HCT116 (cell line): ENCODE measurements at regions not wholly inside any gene's neighbourhood (a gene's known extent, or its start where the extent isn't known, plus 50 kb on each side); places are given as distances from the start of the nearest gene placed in this dataset.

Experiments
- CTCF ChIP-seq, 3 experiments: fragments of 200-600 bp in 1 of 3; sonication (generic) in 1 of 3; IDR thresholded peaks in 2 of 3; conservative IDR thresholded peaks in 1 of 3; 2 replicates each; pipeline ENCODE4 v1.5.1; 2012 to 2017; ENCODE audit warnings: low read depth in 2 of 3, low read length in 2 of 3, antibody characterized with exemption in 1 of 3, borderline replicate concordance in 1 of 3, control low read depth in 1 of 3, mild to moderate bottlenecking in 1 of 3, mixed read lengths in 1 of 3, mixed run types in 1 of 3, moderate library complexity in 1 of 3; ENCODE audit not compliant: insufficient read depth in 1 of 3
- EZH2 ChIP-seq: fragments of 200-600 bp; sonication (generic); IDR thresholded peaks from 2 replicates; pipeline ENCODE4 v1.6.1; 2017; ENCODE audit warnings: antibody characterized with exemption, mixed run types
- EZH2phosphoT487 ChIP-seq: fragments of 200-600 bp; IDR thresholded peaks from 2 replicates; pipeline ENCODE4 v1.6.1; 2018; ENCODE audit warnings: antibody characterized with exemption, borderline replicate concordance
- MAX ChIP-seq: IDR thresholded peaks from 2 replicates; pipeline ENCODE4 v1.6.1; 2012
- POLR2A ChIP-seq: IDR thresholded peaks from 2 replicates; pipeline ENCODE4 v1.7.0; 2011; ENCODE audit warnings: borderline replicate concordance; ENCODE audit not compliant: insufficient read depth, insufficient read length; ENCODE audit errors: extremely low read depth
- POLR2AphosphoS5 ChIP-seq: IDR thresholded peaks from 2 replicates; pipeline ENCODE4 v1.6.1; 2011; ENCODE audit warnings: mild to moderate bottlenecking, low read depth, low read length, moderate library complexity
- RAD21 ChIP-seq: IDR thresholded peaks from 2 replicates; pipeline ENCODE4 v1.6.1; 2012; ENCODE audit warnings: low read depth, mild to moderate bottlenecking
- REST ChIP-seq: IDR thresholded peaks from 2 replicates; pipeline ENCODE4 v1.6.1; 2012; ENCODE audit warnings: low read depth
- SIN3A ChIP-seq: IDR thresholded peaks from 2 replicates; pipeline ENCODE4 v1.6.1; 2012; ENCODE audit warnings: low read depth

- TF ChIP-seq MAX: no peak
- TF ChIP-seq CTCF (IDR thresholded peaks at IDR 0.05 in 2 of 3, conservative IDR thresholded peaks at IDR 0.05 in 1 of 3; ENCODE audit: borderline replicate concordance in 1 of 3, insufficient read depth in 1 of 3, low read depth in 2 of 3, low read length in 2 of 3): no peak
- TF ChIP-seq POLR2A: no peak
- TF ChIP-seq SIN3A: no peak
- TF ChIP-seq RAD21: no peak
- no peak for TF ChIP-seq POLR2AphosphoS5
- TF ChIP-seq EZH2phosphoT487: no peak
- TF ChIP-seq EZH2: no peak
- no peak for TF ChIP-seq REST
These were observed 95.6 kb upstream of the F3 start for GRCh38 chr1:94637121-94637520.
